K562 (cell line): ENCODE measurements at regions not wholly inside any gene's neighbourhood (a gene's known extent, or its start where the extent isn't known, plus 50 kb on each side); places are given as distances from the start of the nearest gene placed in this dataset.

Experiments used
- CHD2 ChIP-seq: IDR thresholded peaks from 2 replicates; pipeline ENCODE4 v1.6.1; 2011; ENCODE audit warnings: low read depth, low read length
- CTCF ChIP-seq, 3 experiments: IDR thresholded peaks in 2 of 3; conservative IDR thresholded peaks in 1 of 3; 2 replicates each; pipeline ENCODE4 v1.5.1; 2011 to 2012; ENCODE audit warnings: low read length in 3 of 3, mild to moderate bottlenecking in 3 of 3, control low read depth in 2 of 3, improper control_type of control experiment in 1 of 3, inconsistent platforms in 1 of 3, low read depth in 1 of 3, mixed read lengths in 1 of 3, moderate library complexity in 1 of 3; ENCODE audit not compliant: insufficient read depth in 2 of 3
- MED1 ChIP-seq: sonication (generic); formaldehyde crosslinking; IDR thresholded peaks from 2 replicates; pipeline ENCODE4 v1.8.1; 2023; ENCODE audit warnings: missing genetic modification reagents, borderline replicate concordance
- NFATC3 ChIP-seq: fragments of 450-650 bp; IDR thresholded peaks from 2 replicates; pipeline ENCODE4 v1.6.1; 2017; ENCODE audit warnings: mild to moderate bottlenecking
- POLR2AphosphoS5 ChIP-seq: IDR thresholded peaks from 2 replicates; pipeline ENCODE4 v1.6.1; 2011; ENCODE audit warnings: mild to moderate bottlenecking, low read depth, low read length, moderate library complexity; ENCODE audit not compliant: control insufficient read depth, insufficient read depth
- SREBF1 ChIP-seq: fragments of 150-350 bp; IDR thresholded peaks from 2 replicates; pipeline ENCODE4 v1.6.1; 2014; ENCODE audit warnings: antibody characterized with exemption, low read depth, low read length, borderline replicate concordance
- ZNF444 ChIP-seq: fragments of 250-450 bp; sonication (Bioruptor Pico); IDR thresholded peaks from 2 replicates; pipeline ENCODE4 v1.4.0; 2020; ENCODE audit warnings: mild to moderate bottlenecking, moderate library complexity
- ZNF707 ChIP-seq: fragments of 250-450 bp; sonication (Bioruptor Pico); conservative IDR thresholded peaks from 2 replicates; pipeline ENCODE4 v1.8.0; 2022; ENCODE audit warnings: inconsistent platforms, mild to moderate bottlenecking, moderate library complexity

- TF ChIP-seq ZNF707 (CRISPR knock-in tag) (no peak), CHD2 (no peak), CTCF (IDR thresholded peaks at IDR 0.05 in 2 of 3, conservative IDR thresholded peaks at IDR 0.05 in 1 of 3; ENCODE audit: insufficient read depth in 2 of 3, low read depth in 1 of 3, low read length in 3 of 3) (no peak), SREBF1 (no peak), POLR2AphosphoS5 (no peak), ZNF444 (CRISPR knock-in tag) (no peak), NFATC3 (no peak), MED1 (CRISPR knock-in tag) (no peak)
Observed at GRCh38 chr18:39960550-39960949, 1994.5 kb upstream of the PIK3C3 start.
